ENCODE measurements at regions not wholly inside any gene's neighbourhood (a gene's known extent, or its start where the extent isn't known, plus 50 kb on each side); places are given as distances from the start of the nearest gene placed in this dataset.

GRCh38 chr1:191696354-191696753, 461.9 kb upstream of the RGS18 start:
- ATAC-seq (no peak), DNase-seq (ENCODE audit: low spot score) (no peak), FAIRE-seq (no peak)
- no peak for TF ChIP-seq GABPA (IDR thresholded peaks at IDR 0.05; ENCODE audit: low read depth, low read length)
- no peak for TF ChIP-seq GABPA (CRISPR knock-in tag; IDR thresholded peaks at IDR 0.05; ENCODE audit: low read depth)
- TF ChIP-seq ZNF510 (CRISPR knock-in tag; IDR thresholded peaks at IDR 0.05; ENCODE audit: low read depth), result no peak
- TF ChIP-seq PTBP1 (IDR thresholded peaks at IDR 0.05; ENCODE audit: low read depth, low read length, poor library complexity, severe bottlenecking), result no peak
- TF ChIP-seq HMG20B (CRISPR knock-in tag; conservative IDR thresholded peaks at IDR 0.05), result no peak
- TF ChIP-seq CREB1 (IDR thresholded peaks at IDR 0.05), result no peak
- no peak for TF ChIP-seq CREB1 (CRISPR knock-in tag; IDR thresholded peaks at IDR 0.05)
- TF ChIP-seq YY1 (IDR thresholded peaks at IDR 0.05; ENCODE audit: insufficient read depth, insufficient replicate concordance, low read depth, low read length), result no peak
- TF ChIP-seq PITX1 (CRISPR knock-in tag; IDR thresholded peaks at IDR 0.05), result no peak
- TF ChIP-seq FOSL2 (CRISPR knock-in tag; IDR thresholded peaks at IDR 0.05), result no peak
- TF ChIP-seq TARDBP (CRISPR knock-in tag; IDR thresholded peaks at IDR 0.05), result no peak
- no peak for TF ChIP-seq ATF1 (CRISPR knock-in tag; IDR thresholded peaks at IDR 0.05)
- TF ChIP-seq ZNF138 (CRISPR knock-in tag; IDR thresholded peaks at IDR 0.05; ENCODE audit: low read depth), result no peak
- no peak for TF ChIP-seq ZNF251 (CRISPR knock-in tag; IDR thresholded peaks at IDR 0.05)
- no peak overlapping the region for H2AFZ ChIP-seq (ENCODE audit: low read length)
- no peaks in the 10 kb centered on the region for H3K4me1 ChIP-seq (ENCODE audit: insufficient read depth, low read length)
- WGBS (ENCODE audit: low lambda C conversion rate), result 0% methylated on average over 3 of the region's 3 CpGs
- H3K9me3 ChIP-seq (ENCODE audit: low read length), result no peaks in the 10 kb centered on the region; the same call in 1 of the 2 replicates
- no peaks in the 10 kb centered on the region for H3K79me2 ChIP-seq (ENCODE audit: insufficient read depth, low read length)
- H3K4me2 ChIP-seq (ENCODE audit: low read depth, low read length), result no peak overlapping the region
- ChIA-PET POLR2A (no interaction called here), CTCF (ENCODE audit: low intra/inter-chr PET ratio, low total read pairs) (no interaction called here)
- H4K20me1 ChIP-seq (ENCODE audit: insufficient read depth, low read length), result no peaks in the 10 kb centered on the region
- no peak overlapping the region for H3K9ac ChIP-seq (ENCODE audit: insufficient read depth, low read depth, low read length)
- H3K4me3 ChIP-seq (replicated peaks in 1 of 3; ENCODE audit: insufficient read depth in 1 of 3, low read depth in 2 of 3, low read length in 3 of 3), result no peak overlapping the region
- no peaks in the 10 kb centered on the region for H3K36me3 ChIP-seq (replicated peaks in 1 of 2; ENCODE audit: control insufficient read depth in 1 of 2, insufficient read depth in 2 of 2, low read length in 2 of 2)
- in situ Hi-C loops (cut with HindIII; ENCODE audit: extremely low pct_ligation_motif_present, low pct_unique_long_range_greater_than_20kb) (no loop called here), intact Hi-C loops (cut with micrococcal nuclease; ENCODE audit: unreplicated experiment) (no loop called here)
- H3K27ac ChIP-seq (ENCODE audit: extremely low read length, insufficient read depth, low read length), result no peak overlapping the region
- BruUV-seq (replicated peaks), result no TSS peak
- no peaks in the 10 kb centered on the region for H3K27me3 ChIP-seq (ENCODE audit: control insufficient read depth in 1 of 2, insufficient read depth in 2 of 2, low read length in 2 of 2)

Measured in HepG2 (cell line).